ENCODE measurements at regions not wholly inside any gene's neighbourhood (a gene's known extent, or its start where the extent isn't known, plus 50 kb on each side); places are given as distances from the start of the nearest gene placed in this dataset.
"Not testable (repeated sequence)": the region's sequence is repeated elsewhere in the genome, so short reads cannot be mapped to it uniquely, and the experiment has no call there.

GRCh38 chr5:89827359-89827758, 582.2 kb downstream of the CETN3 start:
- DNase-seq: no peak

GRCh38 chr5:89826938-89827337, 582.6 kb downstream of the CETN3 start:
- no peak for DNase-seq

- no peak for DNase-seq
These were observed 586.5 kb downstream of the CETN3 start for GRCh38 chr5:89823046-89823445.

GRCh38 chr5:89817841-89818240, 591.7 kb downstream of the CETN3 start:
- DNase-seq: no peak

- DNase-seq: no peak
These were observed 593.5 kb downstream of the CETN3 start for GRCh38 chr5:89816038-89816437.

GRCh38 chr5:89800735-89801134, 608.8 kb downstream of the CETN3 start:
- not testable (repeated sequence) for DNase-seq

- not testable (repeated sequence) for DNase-seq
These were observed 615.1 kb downstream of the CETN3 start for GRCh38 chr5:89794504-89794903.

GRCh38 chr5:89779734-89780133, 629.8 kb downstream of the CETN3 start:
- DNase-seq: not testable (repeated sequence)

- DNase-seq: no peak
These were observed 631.8 kb downstream of the CETN3 start for GRCh38 chr5:89777758-89778157.

- DNase-seq: no peak
These were observed 639.6 kb downstream of the CETN3 start for GRCh38 chr5:89769975-89770374.

GRCh38 chr5:89759802-89760201, 649.8 kb downstream of the CETN3 start:
- no peak for DNase-seq

- DNase-seq: no peak
These were observed 651.4 kb downstream of the CETN3 start for GRCh38 chr5:89758146-89758545.

GRCh38 chr5:89756955-89757354, 652.6 kb downstream of the CETN3 start:
- DNase-seq: no peak

- DNase-seq: no peak
These were observed 654.5 kb downstream of the CETN3 start for GRCh38 chr5:89755024-89755423.

GRCh38 chr5:89735082-89735481, 674.5 kb downstream of the CETN3 start:
- DNase-seq: no peak

GRCh38 chr5:89733772-89734171, 675.8 kb downstream of the CETN3 start:
- no peak for DNase-seq

GRCh38 chr5:89729623-89730301, 679.8 kb downstream of the CETN3 start:
- DNase-seq: no peak

GRCh38 chr5:89728750-89729149, 680.8 kb downstream of the CETN3 start:
- DNase-seq: no peak

- DNase-seq: no peak
These were observed 681.4 kb downstream of the CETN3 start for GRCh38 chr5:89728134-89728533.

- no peak for DNase-seq
These were observed 685.0 kb downstream of the CETN3 start for GRCh38 chr5:89724379-89725095.

- DNase-seq: no peak
These were observed 685.6 kb downstream of the CETN3 start for GRCh38 chr5:89723907-89724306.

- no peak for DNase-seq
These were observed 687.0 kb downstream of the CETN3 start for GRCh38 chr5:89722538-89722937.

GRCh38 chr5:89721931-89722330, 687.6 kb downstream of the CETN3 start:
- no peak for DNase-seq

GRCh38 chr5:89721353-89721752, 688.2 kb downstream of the CETN3 start:
- DNase-seq: no peak

Measured in NCI-H526 treated with DMSO at 0.1 percent for 48 hours (cell line).